ENCODE measurements at regions not wholly inside any gene's neighbourhood (a gene's known extent, or its start where the extent isn't known, plus 50 kb on each side); places are given as distances from the start of the nearest gene placed in this dataset.

- TF ChIP-seq, protein P1, sequence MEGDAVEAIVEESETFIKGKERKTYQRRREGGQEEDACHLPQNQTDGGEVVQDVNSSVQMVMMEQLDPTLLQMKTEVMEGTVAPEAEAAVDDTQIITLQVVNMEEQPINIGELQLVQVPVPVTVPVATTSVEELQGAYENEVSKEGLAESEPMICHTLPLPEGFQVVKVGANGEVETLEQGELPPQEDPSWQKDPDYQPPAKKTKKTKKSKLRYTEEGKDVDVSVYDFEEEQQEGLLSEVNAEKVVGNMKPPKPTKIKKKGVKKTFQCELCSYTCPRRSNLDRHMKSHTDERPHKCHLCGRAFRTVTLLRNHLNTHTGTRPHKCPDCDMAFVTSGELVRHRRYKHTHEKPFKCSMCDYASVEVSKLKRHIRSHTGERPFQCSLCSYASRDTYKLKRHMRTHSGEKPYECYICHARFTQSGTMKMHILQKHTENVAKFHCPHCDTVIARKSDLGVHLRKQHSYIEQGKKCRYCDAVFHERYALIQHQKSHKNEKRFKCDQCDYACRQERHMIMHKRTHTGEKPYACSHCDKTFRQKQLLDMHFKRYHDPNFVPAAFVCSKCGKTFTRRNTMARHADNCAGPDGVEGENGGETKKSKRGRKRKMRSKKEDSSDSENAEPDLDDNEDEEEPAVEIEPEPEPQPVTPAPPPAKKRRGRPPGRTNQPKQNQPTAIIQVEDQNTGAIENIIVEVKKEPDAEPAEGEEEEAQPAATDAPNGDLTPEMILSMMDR (conservative IDR thresholded peaks at IDR 0.05 in 1 of 2, IDR thresholded peaks at IDR 0.05 in 1 of 2; ENCODE audit: extremely low read depth in 1 of 2, insufficient read depth in 1 of 2, low read depth in 1 of 2, low read length in 2 of 2) = no peak
- no peak for TF ChIP-seq EZH2 (IDR thresholded peaks at IDR 0.05; ENCODE audit: borderline replicate concordance, low read length)
These were observed 461.2 kb downstream of the INHBA start for GRCh38 chr7:41241641-41242040.
